Aorta (tissue), 5 donors: ENCODE measurements at regions not wholly inside any gene's neighbourhood (a gene's known extent, or its start where the extent isn't known, plus 50 kb on each side); places are given as distances from the start of the nearest gene placed in this dataset.

Experiments
- ATAC-seq: fragments of 200-7000 bp; cut with Tn5 transposase; one replicate; pipeline ENCODE4 v1.9.1; 2022; ENCODE audit warnings: moderate library complexity; ENCODE audit not compliant: low FRiP score
- DNase-seq, 2 donors: peaks; one replicate each; pipeline ENCODE4 v3.0.0-alpha.2; 2020
- H3K27ac ChIP-seq, 2 donors: one replicate each; pipeline ENCODE4 v1.5.1; 2013; ENCODE audit warnings: low read length in 2 of 2, mild to moderate bottlenecking in 2 of 2, moderate library complexity in 2 of 2, control low read depth in 1 of 2, inconsistent platforms in 1 of 2, low read depth in 1 of 2
- H3K27me3 ChIP-seq, 2 donors: one replicate each; pipeline ENCODE4 v1.6.1; 2013; ENCODE audit warnings: control low read depth in 1 of 2, low read length in 1 of 2, mild to moderate bottlenecking in 1 of 2, moderate library complexity in 1 of 2; ENCODE audit not compliant: insufficient read depth in 2 of 2, control insufficient read depth in 1 of 2
- H3K36me3 ChIP-seq, 2 donors: one replicate each; pipeline ENCODE4 v1.6.1; 2013; ENCODE audit warnings: control low read depth in 1 of 2, low read length in 1 of 2, mild to moderate bottlenecking in 1 of 2; ENCODE audit not compliant: insufficient read depth in 2 of 2, control insufficient read depth in 1 of 2
- H3K4me1 ChIP-seq, 2 donors: one replicate each; pipeline ENCODE4 v1.6.1; 2013; ENCODE audit warnings: low read length in 2 of 2, control low read depth in 1 of 2, mild to moderate bottlenecking in 1 of 2, moderate library complexity in 1 of 2; ENCODE audit not compliant: insufficient read depth in 2 of 2, control insufficient read depth in 1 of 2
- H3K4me3 ChIP-seq, 2 donors: one replicate each; pipeline ENCODE4 v1.5.1; 2013; ENCODE audit warnings: low read length in 2 of 2, control low read depth in 1 of 2, mild to moderate bottlenecking in 1 of 2
- H3K9me3 ChIP-seq: one replicate; pipeline ENCODE4 v1.6.1; 2013; ENCODE audit warnings: mild to moderate bottlenecking, low read length; ENCODE audit not compliant: control insufficient read depth
- WGBS, 2 donors: extraction: QIAGEN DNeasy Blood & Tissue Kit; methylation state at CpG; one replicate each; pipeline ENCODE4 v1.1.7; 2013; 5-methylcytosine and 5-hydroxymethylcytosine counted together
- intact Hi-C, 2 donors: fragments of 100-400 bp; cut with DNase I; formaldehyde crosslinking; loops; one replicate each; pipeline versions ENCODE4 v1.14.2 to v1.15.0; 2022
- donor health status: healthy with polysubstance abuse.
- donor health status: Bipolar disorder and iron deficiency.
- donor health status: DM: no; HTN: no; CAD: no.
- donor health status: DM: no; HTN: no; CAD: no.
- donor health status: DM: yes; HTN: yes; CAD: no.

DNA sequence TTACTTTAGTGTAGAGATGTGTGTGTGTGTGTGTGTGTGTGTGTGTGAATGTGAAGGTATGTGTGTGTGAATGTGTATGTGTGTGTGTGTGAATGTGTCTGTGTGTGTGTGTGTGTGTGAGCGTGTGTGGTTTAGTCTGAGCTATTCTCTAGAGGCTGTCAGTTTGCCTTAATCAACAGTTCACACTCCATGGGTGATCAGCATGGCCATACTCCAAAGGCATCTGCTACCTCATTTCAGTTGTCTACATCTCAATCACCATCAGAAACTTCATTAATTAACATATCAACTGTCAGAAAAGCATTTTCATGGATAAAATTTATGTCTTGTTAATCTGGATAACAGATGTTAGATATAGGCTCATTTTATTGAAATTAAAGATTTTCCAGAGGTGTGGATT lies 103.1 kb upstream of the PTPN3 start:
- Histone ChIP-seq H3K36me3 (no peaks in the 10 kb centered on the region), H3K27me3 (no peaks in the 10 kb centered on the region), H3K9me3 (peaks cover 2% of the 10 kb centered on the region), H3K4me1 (no peaks in the 10 kb centered on the region), H3K27ac (no peak overlapping the region), H3K4me3 (no peak overlapping the region)
- no peak for ATAC-seq
- DNase-seq: no peak
- intact Hi-C loops: no loop called here
- 95 to 98% methylated on average over 1 of the region's 1 CpG for WGBS, 2 donors

DNA sequence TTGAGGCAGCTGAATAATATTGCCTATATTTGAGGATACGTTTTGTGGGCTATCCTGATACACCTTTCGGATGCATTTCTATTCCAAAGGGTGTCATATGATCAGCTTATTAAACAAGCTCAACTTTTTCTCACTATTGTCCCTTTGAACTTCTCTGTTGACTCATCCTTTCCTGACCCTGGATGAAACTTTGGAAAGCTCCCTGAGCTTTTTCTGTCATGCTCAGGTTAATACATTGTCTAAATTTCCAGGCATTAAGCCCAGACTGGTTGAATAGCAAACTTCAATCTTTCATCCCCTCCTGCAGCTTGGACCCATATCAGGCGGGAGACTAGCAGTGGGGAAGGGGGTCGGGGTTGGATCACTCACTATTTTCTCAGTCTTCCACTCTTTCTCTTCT lies 104.9 kb upstream of the PTPN3 start:
- Histone ChIP-seq H3K27me3 (no peaks in the 10 kb centered on the region), H3K9me3 (peaks cover 2% of the 10 kb centered on the region), H3K36me3 (no peaks in the 10 kb centered on the region), H3K27ac (no peak overlapping the region), H3K4me3 (no peak overlapping the region), H3K4me1 (no peaks in the 10 kb centered on the region)
- intact Hi-C loops: no loop called here
- 89 to 92% methylated on average over 4 of the region's 4 CpGs for WGBS, 2 donors
- ATAC-seq (no peak), DNase-seq (no peak)

DNA sequence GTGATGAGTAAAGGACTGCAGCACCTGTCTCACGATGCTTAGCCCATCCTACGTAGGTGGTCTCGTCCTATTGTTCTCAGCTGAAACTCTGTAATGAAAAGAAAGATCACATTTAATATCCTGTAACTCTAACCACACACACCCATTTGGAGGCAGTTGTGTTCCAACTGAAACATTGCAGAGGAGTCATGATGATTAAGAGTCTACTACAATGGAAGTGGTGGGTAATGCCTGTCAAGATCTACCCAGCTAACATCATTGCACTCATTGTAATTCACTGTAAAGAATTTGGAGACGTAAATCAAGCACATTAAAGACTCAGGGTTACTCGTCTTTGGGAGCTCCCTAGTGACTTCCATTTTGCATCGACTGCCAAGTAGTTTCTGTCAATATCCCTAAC lies 106.0 kb upstream of the PTPN3 start:
- 63 to 69% methylated on average over 6 of the region's 6 CpGs for WGBS, 2 donors
- peaks cover 2% of the 10 kb centered on the region for H3K9me3 ChIP-seq
- no peak for DNase-seq
- no peak overlapping the region for H3K27ac ChIP-seq
- H3K27me3 ChIP-seq: no peaks in the 10 kb centered on the region
- no peaks in the 10 kb centered on the region for H3K4me1 ChIP-seq
- no peak for ATAC-seq
- H3K36me3 ChIP-seq: no peaks in the 10 kb centered on the region
- H3K4me3 ChIP-seq: no peak overlapping the region
- intact Hi-C loops: no loop called here

DNA sequence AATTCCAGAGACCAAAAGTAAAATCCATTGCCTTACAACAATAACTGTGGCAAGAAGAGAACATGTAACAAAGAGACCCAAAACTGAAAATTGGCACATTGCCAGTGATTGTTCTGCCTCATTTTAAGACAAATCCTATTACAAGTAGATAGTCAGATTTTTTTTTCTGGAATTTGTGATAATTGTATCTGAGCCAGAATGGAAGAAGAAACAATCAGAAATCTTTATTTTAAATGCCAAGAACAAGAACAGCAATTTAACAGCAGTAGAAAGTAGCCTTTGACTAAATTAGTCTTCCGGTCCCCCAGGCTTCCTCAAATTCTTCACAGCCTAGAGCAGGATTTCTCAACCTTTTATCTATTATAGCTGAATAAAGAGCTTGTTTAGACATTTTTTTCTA lies 106.7 kb upstream of the PTPN3 start:
- intact Hi-C loops: no loop called here
- ATAC-seq: no peak

DNA sequence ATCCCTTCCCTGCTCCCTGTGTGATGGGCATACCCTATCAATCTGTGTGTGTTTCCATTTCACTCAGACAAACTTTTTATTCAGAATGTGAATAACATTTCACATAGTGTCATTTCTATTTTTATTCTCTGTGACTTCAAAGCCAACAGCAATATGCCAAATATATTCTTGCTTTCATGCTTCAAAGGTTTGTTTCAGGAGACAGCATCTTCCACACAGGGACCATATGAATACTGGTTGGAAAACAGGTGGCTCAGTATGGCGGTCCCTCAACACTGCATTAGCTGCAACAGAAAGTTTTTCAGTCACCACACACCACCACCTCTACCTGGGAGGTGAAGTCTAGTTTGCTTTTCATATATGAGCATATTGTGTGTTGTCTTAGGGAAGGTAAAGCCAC lies 111.0 kb upstream of the PTPN3 start:
- no peaks in the 10 kb centered on the region for H3K9me3 ChIP-seq
- no peak for DNase-seq
- no peak for ATAC-seq
- 98% methylated on average over 1 of the region's 1 CpG for WGBS, 2 donors
- H3K27ac ChIP-seq: no peak overlapping the region
- H3K4me1 ChIP-seq: no peaks in the 10 kb centered on the region
- H3K4me3 ChIP-seq: no peak overlapping the region
- H3K36me3 ChIP-seq: no peaks in the 10 kb centered on the region
- intact Hi-C loops: no loop called here
- H3K27me3 ChIP-seq: no peaks in the 10 kb centered on the region

More for the DNA sequence above, 106.7 kb upstream of the PTPN3 start:
- H3K27ac ChIP-seq: no peak overlapping the region
- peaks cover 2% of the 10 kb centered on the region for H3K9me3 ChIP-seq
- H3K4me1 ChIP-seq: no peaks in the 10 kb centered on the region
- H3K4me3 ChIP-seq: no peak overlapping the region
- H3K27me3 ChIP-seq: no peaks in the 10 kb centered on the region
- DNase-seq: no peak
- H3K36me3 ChIP-seq: no peaks in the 10 kb centered on the region
- WGBS, 2 donors: 93 to 95% methylated on average over 1 of the region's 1 CpG

DNA sequence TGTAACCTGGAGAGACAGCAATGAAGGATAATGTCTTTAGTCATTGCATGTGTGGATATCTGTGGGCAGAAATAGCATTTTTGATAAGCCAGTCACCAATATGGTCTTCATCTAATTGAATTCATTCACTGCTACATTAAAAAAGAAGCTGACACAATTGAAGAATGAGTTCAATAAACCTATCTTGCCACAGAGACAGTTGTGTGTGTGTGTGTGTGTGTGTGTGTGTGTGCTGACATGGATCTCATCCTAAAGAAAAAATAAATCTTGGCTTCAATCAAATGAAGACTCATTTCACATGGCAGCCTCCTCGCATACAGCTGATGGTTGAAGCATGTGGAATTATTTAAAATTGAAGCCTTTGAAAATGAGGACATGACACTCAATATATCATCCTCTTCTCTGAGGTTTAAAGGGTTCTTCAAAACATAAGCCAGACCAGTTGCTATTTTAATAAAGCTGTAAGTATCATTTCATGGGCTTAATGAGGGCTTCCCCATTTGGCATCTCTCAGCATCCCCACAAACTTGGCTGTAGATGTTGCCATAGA lies 118.5 kb upstream of the PTPN3 start:
- Histone ChIP-seq H3K27ac (no peak overlapping the region), H3K9me3 (peaks cover 3% of the 10 kb centered on the region), H3K27me3 (no peaks in the 10 kb centered on the region), H3K4me3 (no peak overlapping the region), H3K4me1 (no peaks in the 10 kb centered on the region), H3K36me3 (no peaks in the 10 kb centered on the region)
- intact Hi-C loops: no loop called here
- no peak for DNase-seq
- 89 to 96% methylated on average over 1 of the region's 1 CpG for WGBS, 2 donors
- no peak for ATAC-seq

DNA sequence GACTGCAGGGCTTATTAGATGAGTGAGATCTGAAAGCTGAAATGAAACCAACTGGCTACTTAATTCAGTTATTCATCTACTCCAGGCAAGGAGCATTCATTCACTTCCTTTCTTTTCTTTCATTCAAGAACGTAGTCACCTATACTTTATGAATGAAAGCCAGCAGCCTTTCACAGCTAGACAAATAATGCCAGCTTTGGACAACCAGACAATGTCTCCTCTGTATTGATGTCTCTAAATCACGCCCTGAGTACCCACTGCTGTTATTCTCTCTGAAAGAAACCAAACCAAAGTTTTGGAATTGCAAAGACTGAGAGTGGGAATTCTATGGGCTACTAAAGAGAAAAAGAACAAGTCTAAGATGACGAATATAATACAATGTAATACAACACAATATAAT lies 121.2 kb upstream of the PTPN3 start:
- no peaks in the 10 kb centered on the region for H3K36me3 ChIP-seq
- intact Hi-C loops: no loop called here
- no peaks in the 10 kb centered on the region for H3K27me3 ChIP-seq
- H3K4me3 ChIP-seq: no peak overlapping the region
- no peaks in the 10 kb centered on the region for H3K4me1 ChIP-seq
- 80 to 91% methylated on average over 3 of the region's 3 CpGs for WGBS, 2 donors
- ATAC-seq: no peak
- H3K27ac ChIP-seq: no peak overlapping the region
- peaks cover 3% of the 10 kb centered on the region for H3K9me3 ChIP-seq
- no peak for DNase-seq

DNA sequence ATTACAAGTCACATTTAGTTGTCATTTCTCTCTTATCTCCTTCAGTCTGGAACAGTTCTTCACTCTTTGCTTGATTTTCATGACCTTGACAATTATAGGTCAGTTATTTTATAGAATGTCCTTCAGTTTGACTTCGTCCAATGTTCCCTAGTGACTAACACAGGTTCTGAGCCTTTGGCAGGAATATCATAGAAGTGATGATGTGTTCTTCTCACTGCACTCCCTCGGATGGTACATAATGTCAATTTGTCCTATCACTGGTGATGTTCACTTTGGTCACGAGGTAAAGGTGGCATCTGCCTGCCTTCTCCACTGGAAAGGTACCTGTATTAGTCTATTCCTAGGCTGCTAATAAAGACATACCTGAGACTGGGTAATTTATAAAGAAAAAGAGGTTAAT lies 126.0 kb upstream of the PTPN3 start:
- 94% methylated on average over 3 of the region's 3 CpGs for WGBS, 2 donors
- no peaks in the 10 kb centered on the region for H3K27me3 ChIP-seq
- no peak for DNase-seq
- H3K4me3 ChIP-seq: no peak overlapping the region
- no peaks in the 10 kb centered on the region for H3K36me3 ChIP-seq
- H3K27ac ChIP-seq: no peak overlapping the region
- no peak for ATAC-seq
- no peaks in the 10 kb centered on the region for H3K9me3 ChIP-seq
- intact Hi-C loops: no loop called here
- H3K4me1 ChIP-seq: peaks cover 2 to 4% of the 10 kb centered on the region in 2 donors

DNA sequence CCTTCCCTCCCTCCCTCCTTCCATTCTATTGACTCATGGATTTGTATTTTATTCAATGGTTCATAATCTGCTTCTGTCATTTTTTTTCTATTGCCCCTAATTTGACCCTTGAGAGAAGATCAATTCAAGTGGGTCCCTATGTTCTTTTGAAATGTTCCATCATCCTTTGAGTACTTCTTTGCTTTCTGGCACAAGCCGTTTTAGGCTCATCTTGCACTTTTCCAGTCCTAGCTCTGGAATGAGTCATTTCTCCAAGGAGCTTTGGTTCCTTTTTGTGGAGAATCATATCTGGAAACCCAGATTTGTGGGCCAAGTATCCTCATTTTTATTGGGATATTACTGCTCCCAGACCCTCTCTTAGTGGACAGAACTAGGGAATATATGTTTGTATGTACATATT lies 126.8 kb upstream of the PTPN3 start:
- no peak for DNase-seq
- H3K9me3 ChIP-seq: no peaks in the 10 kb centered on the region
- H3K4me3 ChIP-seq: no peak overlapping the region
- H3K27ac ChIP-seq: no peak overlapping the region
- peaks cover 2 to 4% of the 10 kb centered on the region in 2 donors for H3K4me1 ChIP-seq
- ATAC-seq: no peak
- no peaks in the 10 kb centered on the region for H3K36me3 ChIP-seq
- H3K27me3 ChIP-seq: no peaks in the 10 kb centered on the region
- intact Hi-C loops: no loop called here
- 50 to 69% methylated on average over 1 of the region's 1 CpG for WGBS, 2 donors
